Endothelial cell of umbilical vein (primary cell): ENCODE measurements at regions not wholly inside any gene's neighbourhood (a gene's known extent, or its start where the extent isn't known, plus 50 kb on each side); places are given as distances from the start of the nearest gene placed in this dataset.

Experiments used
- BruUV-seq: library from RNA; stranded (reverse); fragments of 400-500 nt; replicated peaks from 2 replicates; lab custom pipeline; 2021; lab: Mats Ljungman, UMichigan
- CTCF ChIA-PET: fragments of 300-600, 350-600 bp; sonication (Branson Sonifier 250); formaldehyde crosslinking; loops from one replicate; lab custom pipeline; 2021; ENCODE audit warnings: antibody characterized with exemption, inconsistent platforms; lab: Charles Lee
- POLR2A ChIA-PET: fragments of 300-600, 350-600 bp; sonication (Branson Sonifier 250); formaldehyde crosslinking; loops from one replicate; lab custom pipeline; 2021; ENCODE audit warnings: antibody characterized with exemption, inconsistent platforms; lab: Charles Lee
- DNase-seq: peaks from one replicate; pipeline ENCODE4 v3.0.0-alpha.2; 2011; ENCODE audit warnings: low read depth, low spot score
- FAIRE-seq: peaks from 2 replicates; lab custom pipeline; 2011; peaks lifted over from hg19 to GRCh38; lab: Jason Lieb, UNC
- H2AFZ ChIP-seq: 2 replicates; pipeline ENCODE4 v1.6.0; 2012; ENCODE audit warnings: low read depth, low read length, control low read depth, inconsistent platforms
- H3K27ac ChIP-seq: 2 replicates; pipeline ENCODE4 v1.5.1; 2011; ENCODE audit warnings: low read depth, mild to moderate bottlenecking, control low read depth, low read length, moderate library complexity; ENCODE audit not compliant: insufficient read depth
- H3K27me3 ChIP-seq, 2 experiments: 2 replicates each; pipeline versions ENCODE4 v1.6.0 to v1.6.1; 2011; ENCODE audit warnings: low read length in 2 of 2, mixed read lengths in 1 of 2; ENCODE audit not compliant: control insufficient read depth in 2 of 2, insufficient read depth in 2 of 2
- H3K36me3 ChIP-seq, 2 experiments: 2 replicates in 1 of 2; 3 replicates in 1 of 2; pipeline ENCODE4 v1.5.1; 2011; ENCODE audit warnings: low read length in 2 of 2, mild to moderate bottlenecking in 1 of 2, moderate library complexity in 1 of 2; ENCODE audit not compliant: control insufficient read depth in 2 of 2, insufficient read depth in 2 of 2; ENCODE audit errors: extremely low read depth in 1 of 2
- H3K4me1 ChIP-seq: 3 replicates; pipeline ENCODE4 v1.5.1; 2011; ENCODE audit warnings: mild to moderate bottlenecking, low read length; ENCODE audit not compliant: control insufficient read depth, insufficient read depth; ENCODE audit errors: extremely low read depth
- H3K4me2 ChIP-seq: 2 replicates; pipeline ENCODE4 v1.6.1; 2011; ENCODE audit warnings: low read length, control low read depth, mixed read lengths; ENCODE audit not compliant: insufficient read depth
- H3K4me3 ChIP-seq, 3 experiments: fragments of 200-600 bp in 1 of 3; sonication (generic), shearing (Covaris generic) in 1 of 3; replicated peaks in 1 of 3; 2 replicates each; pipeline ENCODE4 v1.5.1; 2011 to 2016; ENCODE audit warnings: control low read depth in 3 of 3, low read length in 3 of 3, mild to moderate bottlenecking in 2 of 3, inconsistent platforms in 1 of 3, low read depth in 1 of 3, moderate library complexity in 1 of 3; ENCODE audit not compliant: insufficient read depth in 1 of 3
- H3K79me2 ChIP-seq: 2 replicates; pipeline ENCODE4 v1.6.0; 2012; ENCODE audit warnings: low read length, inconsistent platforms; ENCODE audit not compliant: control insufficient read depth, insufficient read depth
- H3K9ac ChIP-seq: replicated peaks from 2 replicates; pipeline ENCODE3; 2011; ENCODE audit warnings: low read length, control low read depth; ENCODE audit not compliant: insufficient read depth; ENCODE audit errors: extremely low read depth
- H3K9me1 ChIP-seq: replicated peaks from 3 replicates; pipeline ENCODE4 v1.6.0; 2011; ENCODE audit warnings: mild to moderate bottlenecking, low read length; ENCODE audit not compliant: control insufficient read depth, insufficient read depth; ENCODE audit errors: extremely low read depth
- H3K9me3 ChIP-seq: replicated peaks from 2 replicates; pipeline ENCODE4 v1.5.1; 2012; ENCODE audit warnings: low read length, inconsistent platforms; ENCODE audit not compliant: control insufficient read depth, insufficient read depth
- H4K20me1 ChIP-seq: replicated peaks from 2 replicates; pipeline ENCODE3; 2011; ENCODE audit warnings: mild to moderate bottlenecking, low read length; ENCODE audit not compliant: control insufficient read depth, insufficient read depth; ENCODE audit errors: extremely low read depth
- EZH2 ChIP-seq: IDR thresholded peaks from 2 replicates; pipeline ENCODE4 v1.6.1; 2012; ENCODE audit warnings: borderline replicate concordance, low read depth, mild to moderate bottlenecking, moderate library complexity, low read length, inconsistent platforms; ENCODE audit not compliant: severe bottlenecking
- FOS ChIP-seq: IDR thresholded peaks from 2 replicates; pipeline ENCODE4 v1.6.1; 2011; ENCODE audit warnings: mild to moderate bottlenecking, low read length, moderate library complexity, borderline replicate concordance; ENCODE audit not compliant: insufficient read depth
- GATA2 ChIP-seq: IDR thresholded peaks from 2 replicates; pipeline ENCODE4 v1.7.0; 2011; ENCODE audit warnings: low read depth, mild to moderate bottlenecking, moderate library complexity, mixed read lengths, low read length; ENCODE audit not compliant: insufficient read length, insufficient read depth
- JUN ChIP-seq: IDR thresholded peaks from 2 replicates; pipeline ENCODE4 v1.6.1; 2011; ENCODE audit warnings: borderline replicate concordance, low read depth; ENCODE audit not compliant: insufficient read length, insufficient read depth
- MAX ChIP-seq: IDR thresholded peaks from 2 replicates; pipeline ENCODE4 v1.6.1; 2011; ENCODE audit not compliant: insufficient read depth, insufficient read length
- MYC ChIP-seq: IDR thresholded peaks from one replicate; pipeline ENCODE4 v1.6.1; 2011; ENCODE audit warnings: mild to moderate bottlenecking, low read depth, low read length
- POLR2A ChIP-seq: IDR thresholded peaks from 2 replicates; pipeline ENCODE4 v1.6.1; 2012; ENCODE audit warnings: low read depth, mild to moderate bottlenecking, control low read depth, low read length
- POLR2AphosphoS5 ChIP-seq: IDR thresholded peaks from 2 replicates; pipeline ENCODE4 v1.6.1; 2012; ENCODE audit warnings: low read depth, mild to moderate bottlenecking, control low read depth, low read length, moderate library complexity; ENCODE audit not compliant: insufficient read depth
- dilution Hi-C: fragments of 300-500 bp; cut with MboI; formaldehyde crosslinking; loops from one replicate; pipeline ENCODE4 v1.15.0; 2019; ENCODE audit warnings: low sequenced_read_pairs; ENCODE audit not compliant: extremely low pct_ligation_motif_present
- intact Hi-C: fragments of 100-400 bp; cut with micrococcal nuclease; formaldehyde crosslinking; loops from one replicate; pipeline ENCODE4 v1.10.0; 2022
- TF ChIP-seq, protein P1 (sequence below), 2 donors: IDR thresholded peaks; 1 replicate in 1 of 2; 2 replicates in 1 of 2; pipeline ENCODE4 v1.5.1; 2011; ENCODE audit warnings: low read length in 2 of 2, mild to moderate bottlenecking in 2 of 2, moderate library complexity in 2 of 2, control low read depth in 1 of 2, inconsistent platforms in 1 of 2, low read depth in 1 of 2; ENCODE audit not compliant: insufficient read depth in 1 of 2; ENCODE audit errors: extremely low read depth in 1 of 2

DNA sequence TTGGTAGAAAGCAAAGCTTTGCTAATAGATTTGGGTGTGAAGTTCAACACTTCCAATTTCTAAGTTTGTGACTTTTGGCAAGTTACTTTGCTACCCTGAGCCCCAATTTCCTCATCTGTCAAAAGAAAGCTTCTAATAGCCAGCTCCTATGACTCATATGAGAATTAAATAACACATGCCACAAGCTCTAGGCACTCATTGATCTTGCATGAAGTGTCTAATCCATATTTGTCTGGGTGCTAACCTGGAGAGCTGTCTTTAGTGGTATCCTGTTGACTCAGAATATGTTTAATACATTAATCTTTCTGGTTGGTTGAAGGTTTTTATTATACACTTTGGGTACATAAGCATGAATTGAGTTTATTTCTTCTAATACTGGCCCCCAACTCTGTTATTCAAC lies 188.8 kb downstream of the POSTN start:
- dilution Hi-C loops (no loop called here), intact Hi-C loops (no loop called here)
- CTCF ChIA-PET: interaction anchor here (0.9 kb wide), 1 partner anchor 12 kb away, joined by 3 read pairs; no protein-coding TSS in a partner anchor
- Histone ChIP-seq H3K9me1 (no peaks in the 10 kb centered on the region), H3K4me2 (no peak overlapping the region), H3K9me3 (no peaks in the 10 kb centered on the region), H3K4me3 (no peak overlapping the region), H3K36me3 (no peaks in the 10 kb centered on the region), H3K27me3 (no peaks in the 10 kb centered on the region), H4K20me1 (no peaks in the 10 kb centered on the region), H3K4me1 (peaks cover 15% of the 10 kb centered on the region), H3K9ac (no peak overlapping the region), H3K27ac (no peak overlapping the region), H2AFZ (no peak overlapping the region), H3K79me2 (no peaks in the 10 kb centered on the region)
- BruUV-seq: no TSS peak
- TF ChIP-seq POLR2AphosphoS5 (no peak), MAX (no peak), GATA2 (no peak), FOS (no peak), MYC (no peak), JUN (no peak), EZH2 (no peak), POLR2A (no peak)
- TF ChIP-seq, protein P1, sequence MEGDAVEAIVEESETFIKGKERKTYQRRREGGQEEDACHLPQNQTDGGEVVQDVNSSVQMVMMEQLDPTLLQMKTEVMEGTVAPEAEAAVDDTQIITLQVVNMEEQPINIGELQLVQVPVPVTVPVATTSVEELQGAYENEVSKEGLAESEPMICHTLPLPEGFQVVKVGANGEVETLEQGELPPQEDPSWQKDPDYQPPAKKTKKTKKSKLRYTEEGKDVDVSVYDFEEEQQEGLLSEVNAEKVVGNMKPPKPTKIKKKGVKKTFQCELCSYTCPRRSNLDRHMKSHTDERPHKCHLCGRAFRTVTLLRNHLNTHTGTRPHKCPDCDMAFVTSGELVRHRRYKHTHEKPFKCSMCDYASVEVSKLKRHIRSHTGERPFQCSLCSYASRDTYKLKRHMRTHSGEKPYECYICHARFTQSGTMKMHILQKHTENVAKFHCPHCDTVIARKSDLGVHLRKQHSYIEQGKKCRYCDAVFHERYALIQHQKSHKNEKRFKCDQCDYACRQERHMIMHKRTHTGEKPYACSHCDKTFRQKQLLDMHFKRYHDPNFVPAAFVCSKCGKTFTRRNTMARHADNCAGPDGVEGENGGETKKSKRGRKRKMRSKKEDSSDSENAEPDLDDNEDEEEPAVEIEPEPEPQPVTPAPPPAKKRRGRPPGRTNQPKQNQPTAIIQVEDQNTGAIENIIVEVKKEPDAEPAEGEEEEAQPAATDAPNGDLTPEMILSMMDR (IDR thresholded peaks at IDR 0.05; ENCODE audit: extremely low read depth in 1 of 2, insufficient read depth in 1 of 2, low read depth in 1 of 2, low read length in 2 of 2): no peak
- POLR2A ChIA-PET: no interaction called here
- DNase-seq (no peak), FAIRE-seq (peak; percentile 28)
